NK-92 treated with Interleukin-12 subunit alpha and Interleukin-12 subunit beta, amount 100 ng/mL, for 24 hours (cell line): ENCODE measurements at regions not wholly inside any gene's neighbourhood (a gene's known extent, or its start where the extent isn't known, plus 50 kb on each side); places are given as distances from the start of the nearest gene placed in this dataset.

ENCODE experiments used
- DNase-seq: peaks from one replicate; lab custom pipeline; 2025; lab: John Stamatoyannopoulos, UW

GRCh38 chr2:221051162-221051561 lies 520.9 kb downstream of the EPHA4 start:
- DNase-seq, result no peak

- no peak for DNase-seq
Measured at GRCh38 chr2:221060376-221060775, 511.7 kb downstream of the EPHA4 start.

GRCh38 chr2:221063568-221063967 lies 508.5 kb downstream of the EPHA4 start:
- no peak for DNase-seq

- no peak for DNase-seq
Measured at GRCh38 chr2:221064058-221064854, 507.8 kb downstream of the EPHA4 start.

- no peak for DNase-seq
Measured at GRCh38 chr2:221064880-221065279, 507.2 kb downstream of the EPHA4 start.

- DNase-seq, result no peak
Measured at GRCh38 chr2:221068123-221068522, 504.0 kb downstream of the EPHA4 start.

- no peak for DNase-seq
Measured at GRCh38 chr2:221070106-221070505, 502.0 kb downstream of the EPHA4 start.

- no peak for DNase-seq
Measured at GRCh38 chr2:221073326-221074049, 498.6 kb downstream of the EPHA4 start.

GRCh38 chr2:221074238-221074637 lies 497.9 kb downstream of the EPHA4 start:
- DNase-seq, result no peak

- DNase-seq, result no peak
Measured at GRCh38 chr2:221075203-221075602, 496.9 kb downstream of the EPHA4 start.

GRCh38 chr2:221077251-221077650 lies 494.9 kb downstream of the EPHA4 start:
- no peak for DNase-seq

- no peak for DNase-seq
Measured at GRCh38 chr2:221077799-221078198, 494.3 kb downstream of the EPHA4 start.

GRCh38 chr2:221085341-221085900 lies 486.7 kb downstream of the EPHA4 start:
- DNase-seq, result no peak

GRCh38 chr2:221085936-221086335 lies 486.2 kb downstream of the EPHA4 start:
- no peak for DNase-seq

GRCh38 chr2:221087779-221088178 lies 484.3 kb downstream of the EPHA4 start:
- no peak for DNase-seq

- DNase-seq, result no peak
Measured at GRCh38 chr2:221088506-221088905, 483.6 kb downstream of the EPHA4 start.

- no peak for DNase-seq
Measured at GRCh38 chr2:221095356-221095755, 476.7 kb downstream of the EPHA4 start.

- no peak for DNase-seq
Measured at GRCh38 chr2:221096706-221097567, 475.2 kb downstream of the EPHA4 start.

GRCh38 chr2:221097568-221097915 lies 474.6 kb downstream of the EPHA4 start:
- no peak for DNase-seq

- no peak for DNase-seq
Measured at GRCh38 chr2:221097949-221098348, 474.2 kb downstream of the EPHA4 start.

GRCh38 chr2:221100467-221101089 lies 471.5 kb downstream of the EPHA4 start:
- DNase-seq, result no peak
